Adrenal gland (tissue), 9 donors: ENCODE measurements at regions not wholly inside any gene's neighbourhood (a gene's known extent, or its start where the extent isn't known, plus 50 kb on each side); places are given as distances from the start of the nearest gene placed in this dataset.

ENCODE experiments used
- DNase-seq, 7 donors: peaks; one replicate each; pipeline ENCODE4 v3.0.0-alpha.2; 2019 to 2020
- H3K27ac ChIP-seq, 5 donors: fragments of 200-600 bp; sonication (generic) in 4 of 5; 1 replicate in 3 of 5; 2 replicates in 2 of 5; pipeline versions ENCODE4 v1.5.1 to v1.8.0; 2016 to 2020; ENCODE audit warnings: mild to moderate bottlenecking in 1 of 5
- H3K27me3 ChIP-seq: fragments of 200-600 bp; 2 replicates; pipeline ENCODE4 v1.8.0; 2021
- H3K36me3 ChIP-seq, 2 donors: fragments of 200-600 bp; replicated peaks in 1 of 2; 1 replicate in 1 of 2; 2 replicates in 1 of 2; pipeline versions ENCODE4 v1.5.1 to v1.8.0; 2018 to 2022
- H3K4me1 ChIP-seq, 2 donors: fragments of 200-600 bp; replicated peaks in 1 of 2; 1 replicate in 1 of 2; 2 replicates in 1 of 2; pipeline versions ENCODE4 v1.5.1 to v1.8.0; 2018 to 2021
- H3K4me3 ChIP-seq, 4 donors: fragments of 200-600 bp; sonication (generic) in 3 of 4; one replicate each; pipeline ENCODE4 v1.5.1; 2016 to 2018
- H3K9me3 ChIP-seq, 3 donors: fragments of 200-600 bp; sonication (generic) in 1 of 3; replicated peaks in 1 of 3; 1 replicate in 2 of 3; 2 replicates in 1 of 3; pipeline versions ENCODE4 v1.5.1 to v1.8.0; 2016 to 2021
- POLR2A ChIP-seq, 2 donors: fragments of 450-650 bp; IDR thresholded peaks; one replicate each; pipeline ENCODE4 v1.6.1; 2017; ENCODE audit warnings: antibody characterized with exemption in 2 of 2, mild to moderate bottlenecking in 2 of 2, moderate library complexity in 1 of 2
- WGBS, 4 donors: extraction: QIAGEN DNeasy Blood & Tissue Kit in 2 of 4; methylation state at CpG; one replicate each; pipeline versions ENCODE4 v1.1.5 to v1.1.7; 2013 to 2017; 5-methylcytosine and 5-hydroxymethylcytosine counted together
- intact Hi-C, 2 donors: fragments of 100-400 bp; cut with DNase I; formaldehyde crosslinking; loops; one replicate each; pipeline versions ENCODE4 v1.14.1 to v1.15.0; 2022 to 2023
- TF ChIP-seq, protein P1 (sequence below), 6 experiments: fragments of 450-650 bp in 4 of 6; fragments of 200-600 bp in 2 of 6; sonication (generic) in 1 of 6; IDR thresholded peaks; 1 replicate in 5 of 6; 2 replicates in 1 of 6; pipeline versions ENCODE4 v1.5.1 to v1.8.0; 2016 to 2021; ENCODE audit warnings: antibody characterized with exemption in 6 of 6, mild to moderate bottlenecking in 2 of 6, moderate library complexity in 1 of 6
- donor health status: healthy with polysubstance abuse.
- donor health status: Bipolar disorder and iron deficiency.
- donor health status: DM: yes; HTN: yes; CAD: no.
- donor health status: DM: no; HTN: no; CAD: no.
- donor health status: DM: no; HTN: no; CAD: no.

DNA sequence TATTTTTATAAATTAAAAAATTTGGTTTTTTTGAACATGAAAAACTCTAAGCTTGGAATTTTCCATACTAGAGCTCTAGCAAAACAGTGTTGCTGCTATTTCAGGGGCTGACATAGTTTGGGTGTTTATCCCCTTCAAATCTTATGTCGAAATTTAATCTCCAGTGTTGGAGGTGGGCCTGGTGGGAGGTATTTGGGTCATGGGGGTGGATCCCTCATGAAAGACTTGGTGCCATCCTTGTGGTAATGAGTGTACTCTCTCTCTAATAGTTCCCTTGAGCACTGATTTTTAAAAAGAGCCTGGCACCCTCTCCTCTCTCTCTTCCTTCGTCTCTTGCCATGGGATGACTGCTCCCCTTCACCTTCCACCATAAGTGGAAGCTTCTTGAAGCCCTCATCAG, 244.6 kb upstream of the UBE2E3 start:
- intact Hi-C loops = no loop called here
- 51 to 78% (median 70%) methylated on average over 2 of the region's 2 CpGs for WGBS, 4 donors

DNA sequence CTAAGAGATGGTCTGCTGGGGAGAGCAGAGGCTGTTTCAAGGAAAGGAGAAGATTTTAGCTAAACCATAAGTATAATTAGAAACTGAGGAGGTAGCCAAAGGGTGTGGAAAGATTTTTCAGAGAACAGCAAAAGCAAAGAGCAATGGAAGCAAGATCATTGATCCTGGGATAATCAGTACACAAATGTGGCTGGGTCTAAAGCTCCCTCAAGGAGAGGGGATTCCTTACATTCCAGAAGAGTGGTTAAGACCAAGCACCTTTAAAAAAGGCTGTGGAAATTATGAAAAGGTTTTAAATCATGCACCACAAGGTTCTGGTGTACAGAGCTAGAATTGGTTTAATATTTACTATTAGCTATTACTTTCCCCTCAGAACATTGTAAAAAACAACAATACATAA, 246.0 kb upstream of the UBE2E3 start:
- H3K27ac ChIP-seq = no peak overlapping the region
- H3K36me3 ChIP-seq = no peaks in the 10 kb centered on the region
- H3K4me3 ChIP-seq = no peak overlapping the region
- H3K27me3 ChIP-seq = no peaks in the 10 kb centered on the region
- intact Hi-C loops = no loop called here
- no peak for TF ChIP-seq POLR2A (IDR thresholded peaks at IDR 0.05)
- TF ChIP-seq, protein P1, sequence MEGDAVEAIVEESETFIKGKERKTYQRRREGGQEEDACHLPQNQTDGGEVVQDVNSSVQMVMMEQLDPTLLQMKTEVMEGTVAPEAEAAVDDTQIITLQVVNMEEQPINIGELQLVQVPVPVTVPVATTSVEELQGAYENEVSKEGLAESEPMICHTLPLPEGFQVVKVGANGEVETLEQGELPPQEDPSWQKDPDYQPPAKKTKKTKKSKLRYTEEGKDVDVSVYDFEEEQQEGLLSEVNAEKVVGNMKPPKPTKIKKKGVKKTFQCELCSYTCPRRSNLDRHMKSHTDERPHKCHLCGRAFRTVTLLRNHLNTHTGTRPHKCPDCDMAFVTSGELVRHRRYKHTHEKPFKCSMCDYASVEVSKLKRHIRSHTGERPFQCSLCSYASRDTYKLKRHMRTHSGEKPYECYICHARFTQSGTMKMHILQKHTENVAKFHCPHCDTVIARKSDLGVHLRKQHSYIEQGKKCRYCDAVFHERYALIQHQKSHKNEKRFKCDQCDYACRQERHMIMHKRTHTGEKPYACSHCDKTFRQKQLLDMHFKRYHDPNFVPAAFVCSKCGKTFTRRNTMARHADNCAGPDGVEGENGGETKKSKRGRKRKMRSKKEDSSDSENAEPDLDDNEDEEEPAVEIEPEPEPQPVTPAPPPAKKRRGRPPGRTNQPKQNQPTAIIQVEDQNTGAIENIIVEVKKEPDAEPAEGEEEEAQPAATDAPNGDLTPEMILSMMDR (IDR thresholded peaks at IDR 0.05) = no peak
- no peak for DNase-seq
- H3K9me3 ChIP-seq = no peaks in the 10 kb centered on the region
- H3K4me1 ChIP-seq = no peaks in the 10 kb centered on the region

More for the DNA sequence above, 244.6 kb upstream of the UBE2E3 start:
- H3K4me1 ChIP-seq = no peaks in the 10 kb centered on the region
- no peak for DNase-seq
- H3K27me3 ChIP-seq = no peaks in the 10 kb centered on the region
- H3K27ac ChIP-seq = no peak overlapping the region
- no peak overlapping the region for H3K4me3 ChIP-seq
- no peaks in the 10 kb centered on the region for H3K36me3 ChIP-seq
- H3K9me3 ChIP-seq = no peaks in the 10 kb centered on the region
- TF ChIP-seq, protein P1 (IDR thresholded peaks at IDR 0.05) = no peak
- no peak for TF ChIP-seq POLR2A (IDR thresholded peaks at IDR 0.05)

DNA sequence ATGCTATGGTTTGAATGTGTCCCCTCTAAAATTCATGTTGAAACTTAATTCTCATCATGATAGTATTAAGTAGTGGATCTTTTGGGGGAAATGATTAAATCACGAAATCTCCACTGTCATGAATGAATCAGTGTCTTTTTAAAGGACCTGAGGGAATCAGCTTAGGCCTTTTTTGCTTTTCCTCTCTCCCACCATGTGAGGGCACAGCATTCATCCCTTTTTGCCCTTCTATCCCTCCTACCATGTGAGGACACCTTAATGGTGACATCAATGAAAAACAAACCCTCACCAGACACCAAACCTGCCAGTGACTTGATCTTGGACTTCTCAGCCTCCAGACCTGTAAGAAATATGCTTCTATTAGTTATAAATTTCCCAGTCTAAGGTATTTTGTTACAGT, 247.1 kb upstream of the UBE2E3 start:
- H3K4me3 ChIP-seq = no peak overlapping the region
- no peaks in the 10 kb centered on the region for H3K4me1 ChIP-seq
- no peak for TF ChIP-seq POLR2A (IDR thresholded peaks at IDR 0.05)
- TF ChIP-seq, protein P1 (IDR thresholded peaks at IDR 0.05) = no peak
- H3K36me3 ChIP-seq = no peaks in the 10 kb centered on the region
- intact Hi-C loops = no loop called here
- no peak for DNase-seq
- no peak overlapping the region for H3K27ac ChIP-seq
- H3K9me3 ChIP-seq = no peaks in the 10 kb centered on the region
- WGBS, 4 donors = 67 to 74% (median 72%) methylated on average over 1 of the region's 1 CpG
- no peaks in the 10 kb centered on the region for H3K27me3 ChIP-seq

DNA sequence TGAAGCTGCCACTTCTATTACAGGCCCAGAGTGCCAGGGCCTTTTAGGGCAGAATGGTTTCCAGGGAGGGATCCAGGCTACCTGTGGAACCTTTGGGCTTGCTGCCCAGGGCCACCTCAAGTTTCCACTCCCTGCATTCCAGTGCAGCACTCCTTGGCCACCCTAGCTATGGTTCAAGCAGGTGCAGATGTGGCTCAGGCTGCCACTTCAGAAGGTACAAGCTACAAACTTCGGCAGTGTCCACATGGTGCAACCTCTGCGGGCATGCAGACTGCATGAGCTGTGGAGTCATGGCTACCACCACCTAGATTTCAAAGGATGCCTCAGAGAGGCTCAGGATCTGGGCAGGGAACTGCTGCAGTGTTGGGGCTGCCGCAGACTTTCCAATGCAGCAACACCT, 248.1 kb upstream of the UBE2E3 start:
- Histone ChIP-seq H3K36me3 (no peaks in the 10 kb centered on the region), H3K4me3 (no peak overlapping the region), H3K27ac (no peak overlapping the region), H3K9me3 (no peaks in the 10 kb centered on the region), H3K27me3 (no peaks in the 10 kb centered on the region), H3K4me1 (no peaks in the 10 kb centered on the region)
- no peak for DNase-seq
- intact Hi-C loops = no loop called here
- no peak for TF ChIP-seq POLR2A (IDR thresholded peaks at IDR 0.05)
- WGBS, 4 donors = 81 to 91% (median 89%) methylated on average over 3 of the region's 3 CpGs; no CpG with 5 or more reads in 1 of the 4 donors

DNA sequence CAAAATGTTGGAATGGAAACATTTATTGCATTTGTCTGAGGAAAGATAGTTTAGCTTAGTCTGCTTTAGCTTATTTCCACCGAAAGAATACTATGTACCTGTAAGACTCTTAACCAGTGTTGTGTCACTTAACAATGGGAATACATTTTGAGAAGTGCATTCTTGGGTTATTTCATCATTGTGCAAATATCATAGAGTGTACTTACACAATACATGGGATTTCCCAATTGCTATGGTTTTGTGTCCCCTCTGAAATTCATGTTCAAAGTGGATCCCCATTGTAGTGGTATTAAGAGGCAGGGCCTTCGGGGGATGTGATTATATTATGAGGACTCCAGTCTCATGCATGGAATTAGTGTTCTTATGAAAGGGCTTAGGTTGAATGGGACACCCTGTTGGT, 249.4 kb upstream of the UBE2E3 start:
- Histone ChIP-seq H3K27me3 (no peaks in the 10 kb centered on the region), H3K27ac (no peak overlapping the region), H3K9me3 (no peaks in the 10 kb centered on the region), H3K4me3 (no peak overlapping the region), H3K36me3 (no peaks in the 10 kb centered on the region), H3K4me1 (no peaks in the 10 kb centered on the region)
- intact Hi-C loops = no loop called here
- TF ChIP-seq, protein P1 (IDR thresholded peaks at IDR 0.05) = no peak
- TF ChIP-seq POLR2A (IDR thresholded peaks at IDR 0.05) = no peak
- WGBS, 4 donors = 81 to 89% (median 87%) methylated on average over 2 of the region's 2 CpGs
- no peak for DNase-seq
